ENCODE measurements at regions not wholly inside any gene's neighbourhood (a gene's known extent, or its start where the extent isn't known, plus 50 kb on each side); places are given as distances from the start of the nearest gene placed in this dataset.

GRCh38 chr3:76985645-76986044 lies 54.3 kb upstream of the ROBO2 start:
- Histone ChIP-seq H3K36me3 (ENCODE audit: control insufficient read depth in 1 of 2, insufficient read depth in 2 of 2, low read length in 2 of 2) (no peaks in the 10 kb centered on the region), H3K4me3 (ENCODE audit: low read depth in 1 of 2, low read length in 2 of 2) (no peak overlapping the region), H3K27ac (ENCODE audit: low read length) (no peak overlapping the region), H3K9me3 (ENCODE audit: control insufficient read depth in 1 of 2, low read length in 2 of 2) (no peaks in the 10 kb centered on the region), H3K27me3 (ENCODE audit: low read depth, low read length) (no peaks in the 10 kb centered on the region), H3K4me1 (ENCODE audit: control insufficient read depth in 1 of 2, insufficient read depth in 2 of 2, low read length in 2 of 2) (no peaks in the 10 kb centered on the region)

- Histone ChIP-seq H3K9me3 (ENCODE audit: control insufficient read depth in 1 of 2, low read length in 2 of 2) (no peaks in the 10 kb centered on the region), H3K27me3 (ENCODE audit: low read depth, low read length) (no peaks in the 10 kb centered on the region), H3K27ac (ENCODE audit: low read length) (no peak overlapping the region), H3K4me3 (ENCODE audit: low read depth in 1 of 2, low read length in 2 of 2) (no peak overlapping the region), H3K36me3 (ENCODE audit: control insufficient read depth in 1 of 2, insufficient read depth in 2 of 2, low read length in 2 of 2) (no peaks in the 10 kb centered on the region), H3K4me1 (ENCODE audit: control insufficient read depth in 1 of 2, insufficient read depth in 2 of 2, low read length in 2 of 2) (no peaks in the 10 kb centered on the region)
Measured at GRCh38 chr3:76986876-76987474, 52.9 kb upstream of the ROBO2 start.
